ENCODE measurements at regions not wholly inside any gene's neighbourhood (a gene's known extent, or its start where the extent isn't known, plus 50 kb on each side); places are given as distances from the start of the nearest gene placed in this dataset.
"Not testable (repeated sequence)": the region's sequence is repeated elsewhere in the genome, so short reads cannot be mapped to it uniquely, and the experiment has no call there.

- no peak for DNase-seq
- H3K36me3 ChIP-seq (ENCODE audit: control insufficient read depth in 4 of 4, insufficient read depth in 4 of 4, low read length in 3 of 4), result no peaks in the 10 kb centered on the region
- H3K27ac ChIP-seq (ENCODE audit: insufficient read depth in 1 of 2, low read depth in 1 of 2, low read length in 2 of 2, poor library complexity in 1 of 2, severe bottlenecking in 2 of 2), result no peak overlapping the region
- ChIA-PET POLR2A (no interaction called here), CTCF (no interaction called here)
- no peaks in the 10 kb centered on the region for H3K4me1 ChIP-seq (ENCODE audit: control extremely low read depth in 1 of 4, control insufficient read depth in 4 of 4, insufficient read depth in 4 of 4, low read length in 3 of 4)
- 80% methylated on average over 1 of the region's 1 CpG for WGBS (ENCODE audit: insufficient coverage)
- H3K4me3 ChIP-seq (ENCODE audit: control insufficient read depth in 1 of 7, extremely low read depth in 1 of 7, insufficient read depth in 4 of 7, low read depth in 2 of 7, low read length in 6 of 7), result no peak overlapping the region
- no peaks in the 10 kb centered on the region for H3K9me3 ChIP-seq (ENCODE audit: control extremely low read depth in 1 of 5, control insufficient read depth in 4 of 5, insufficient read depth in 2 of 5, low read depth in 1 of 5, low read length in 4 of 5)
- no peaks in the 10 kb centered on the region for H3K27me3 ChIP-seq (replicated peaks in 2 of 5; ENCODE audit: control insufficient read depth in 4 of 5, insufficient read depth in 5 of 5, low read length in 4 of 5)
These were observed 151.6 kb downstream of the SEC23A start for GRCh38 chr14:38951451-38951850.

- WGBS (ENCODE audit: insufficient coverage), result 85% methylated on average over 3 of the region's 4 CpGs
- Histone ChIP-seq H3K27ac (ENCODE audit: insufficient read depth in 1 of 2, low read depth in 1 of 2, low read length in 2 of 2, poor library complexity in 1 of 2, severe bottlenecking in 2 of 2) (no peak overlapping the region), H3K36me3 (ENCODE audit: control insufficient read depth in 4 of 4, insufficient read depth in 4 of 4, low read length in 3 of 4) (no peaks in the 10 kb centered on the region), H3K27me3 (replicated peaks in 2 of 5; ENCODE audit: control insufficient read depth in 4 of 5, insufficient read depth in 5 of 5, low read length in 4 of 5) (no peaks in the 10 kb centered on the region), H3K4me1 (ENCODE audit: control extremely low read depth in 1 of 4, control insufficient read depth in 4 of 4, insufficient read depth in 4 of 4, low read length in 3 of 4) (no peaks in the 10 kb centered on the region), H3K9me3 (ENCODE audit: control extremely low read depth in 1 of 5, control insufficient read depth in 4 of 5, insufficient read depth in 2 of 5, low read depth in 1 of 5, low read length in 4 of 5) (no peaks in the 10 kb centered on the region), H3K4me3 (ENCODE audit: control insufficient read depth in 1 of 7, extremely low read depth in 1 of 7, insufficient read depth in 4 of 7, low read depth in 2 of 7, low read length in 6 of 7) (no peak overlapping the region)
- ChIA-PET POLR2A (no interaction called here), CTCF (no interaction called here)
- no peak for DNase-seq
These were observed 152.4 kb downstream of the SEC23A start for GRCh38 chr14:38950676-38951075.

- H3K9me3 ChIP-seq (ENCODE audit: control extremely low read depth in 1 of 5, control insufficient read depth in 4 of 5, insufficient read depth in 2 of 5, low read depth in 1 of 5, low read length in 4 of 5), result no peaks in the 10 kb centered on the region
- WGBS (ENCODE audit: insufficient coverage), result 100% methylated on average over 2 of the region's 6 CpGs
- ChIA-PET POLR2A (no interaction called here), CTCF (no interaction called here)
- H3K27me3 ChIP-seq (replicated peaks in 2 of 5; ENCODE audit: control insufficient read depth in 4 of 5, insufficient read depth in 5 of 5, low read length in 4 of 5), result no peaks in the 10 kb centered on the region
- DNase-seq, result no peak
- H3K36me3 ChIP-seq (ENCODE audit: control insufficient read depth in 4 of 4, insufficient read depth in 4 of 4, low read length in 3 of 4), result no peaks in the 10 kb centered on the region
- H3K4me1 ChIP-seq (ENCODE audit: control extremely low read depth in 1 of 4, control insufficient read depth in 4 of 4, insufficient read depth in 4 of 4, low read length in 3 of 4), result no peaks in the 10 kb centered on the region
- no peak overlapping the region for H3K27ac ChIP-seq (ENCODE audit: insufficient read depth in 1 of 2, low read depth in 1 of 2, low read length in 2 of 2, poor library complexity in 1 of 2, severe bottlenecking in 2 of 2)
- no peak overlapping the region for H3K4me3 ChIP-seq (ENCODE audit: control insufficient read depth in 1 of 7, extremely low read depth in 1 of 7, insufficient read depth in 4 of 7, low read depth in 2 of 7, low read length in 6 of 7)
These were observed 154.5 kb downstream of the SEC23A start for GRCh38 chr14:38948576-38948975.

- H3K27ac ChIP-seq (ENCODE audit: insufficient read depth in 1 of 2, low read depth in 1 of 2, low read length in 2 of 2, poor library complexity in 1 of 2, severe bottlenecking in 2 of 2), result no peak overlapping the region
- no CpG with 5 or more reads among the region's 1 CpG for WGBS (ENCODE audit: insufficient coverage)
- no peaks in the 10 kb centered on the region for H3K27me3 ChIP-seq (replicated peaks in 2 of 5; ENCODE audit: control insufficient read depth in 4 of 5, insufficient read depth in 5 of 5, low read length in 4 of 5)
- POLR2A ChIA-PET, result no interaction called here
- no peak for DNase-seq
- H3K4me1 ChIP-seq (ENCODE audit: control extremely low read depth in 1 of 4, control insufficient read depth in 4 of 4, insufficient read depth in 4 of 4, low read length in 3 of 4), result no peaks in the 10 kb centered on the region
- no peaks in the 10 kb centered on the region for H3K9me3 ChIP-seq (ENCODE audit: control extremely low read depth in 1 of 5, control insufficient read depth in 4 of 5, insufficient read depth in 2 of 5, low read depth in 1 of 5, low read length in 4 of 5)
- H3K36me3 ChIP-seq (ENCODE audit: control insufficient read depth in 4 of 4, insufficient read depth in 4 of 4, low read length in 3 of 4), result no peaks in the 10 kb centered on the region
- H3K4me3 ChIP-seq (ENCODE audit: control insufficient read depth in 1 of 7, extremely low read depth in 1 of 7, insufficient read depth in 4 of 7, low read depth in 2 of 7, low read length in 6 of 7), result no peak overlapping the region
- CTCF ChIA-PET, result no interaction called here
These were observed 154.9 kb downstream of the SEC23A start for GRCh38 chr14:38948171-38948570.

- no peak overlapping the region for H3K27ac ChIP-seq (ENCODE audit: insufficient read depth in 1 of 2, low read depth in 1 of 2, low read length in 2 of 2, poor library complexity in 1 of 2, severe bottlenecking in 2 of 2)
- no peaks in the 10 kb centered on the region for H3K4me1 ChIP-seq (ENCODE audit: control extremely low read depth in 1 of 4, control insufficient read depth in 4 of 4, insufficient read depth in 4 of 4, low read length in 3 of 4)
- no peaks in the 10 kb centered on the region for H3K36me3 ChIP-seq (ENCODE audit: control insufficient read depth in 4 of 4, insufficient read depth in 4 of 4, low read length in 3 of 4)
- 100% methylated on average over 1 of the region's 1 CpG for WGBS (ENCODE audit: insufficient coverage)
- H3K4me3 ChIP-seq (ENCODE audit: control insufficient read depth in 1 of 7, extremely low read depth in 1 of 7, insufficient read depth in 4 of 7, low read depth in 2 of 7, low read length in 6 of 7), result no peak overlapping the region
- ChIA-PET POLR2A (no interaction called here), CTCF (no interaction called here)
- H3K9me3 ChIP-seq (ENCODE audit: control extremely low read depth in 1 of 5, control insufficient read depth in 4 of 5, insufficient read depth in 2 of 5, low read depth in 1 of 5, low read length in 4 of 5), result no peaks in the 10 kb centered on the region
- no peak for DNase-seq
- no peaks in the 10 kb centered on the region for H3K27me3 ChIP-seq (replicated peaks in 2 of 5; ENCODE audit: control insufficient read depth in 4 of 5, insufficient read depth in 5 of 5, low read length in 4 of 5)
These were observed 155.7 kb downstream of the SEC23A start for GRCh38 chr14:38947343-38947742.

GRCh38 chr14:38944691-38945090 lies 158.3 kb downstream of the SEC23A start:
- Histone ChIP-seq H3K27me3 (replicated peaks in 2 of 5; ENCODE audit: control insufficient read depth in 4 of 5, insufficient read depth in 5 of 5, low read length in 4 of 5) (no peaks in the 10 kb centered on the region), H3K4me1 (ENCODE audit: control extremely low read depth in 1 of 4, control insufficient read depth in 4 of 4, insufficient read depth in 4 of 4, low read length in 3 of 4) (no peaks in the 10 kb centered on the region), H3K9me3 (ENCODE audit: control extremely low read depth in 1 of 5, control insufficient read depth in 4 of 5, insufficient read depth in 2 of 5, low read depth in 1 of 5, low read length in 4 of 5) (no peaks in the 10 kb centered on the region), H3K27ac (ENCODE audit: insufficient read depth in 1 of 2, low read depth in 1 of 2, low read length in 2 of 2, poor library complexity in 1 of 2, severe bottlenecking in 2 of 2) (no peak overlapping the region), H3K4me3 (ENCODE audit: control insufficient read depth in 1 of 7, extremely low read depth in 1 of 7, insufficient read depth in 4 of 7, low read depth in 2 of 7, low read length in 6 of 7) (no peak overlapping the region), H3K36me3 (ENCODE audit: control insufficient read depth in 4 of 4, insufficient read depth in 4 of 4, low read length in 3 of 4) (no peaks in the 10 kb centered on the region)
- ChIA-PET CTCF (interaction anchor here (1.1 kb wide), 1 partner anchor 54 kb away, joined by 3 read pairs; no protein-coding TSS in a partner anchor), POLR2A (no interaction called here)
- no peak for DNase-seq
- WGBS (ENCODE audit: insufficient coverage), result 92% methylated on average over 2 of the region's 3 CpGs

- CTCF ChIA-PET, result no interaction called here
- 100% methylated on average over 2 of the region's 4 CpGs for WGBS (ENCODE audit: insufficient coverage)
These were observed 161.5 kb downstream of the SEC23A start for GRCh38 chr14:38941488-38941887.

GRCh38 chr14:38932653-38933000 lies 170.4 kb downstream of the SEC23A start:
- POLR2A ChIA-PET; H3K4me1 ChIP-seq (ENCODE audit: control extremely low read depth in 1 of 4, control insufficient read depth in 4 of 4, insufficient read depth in 4 of 4, low read length in 3 of 4); CTCF ChIA-PET; H3K9me3 ChIP-seq (ENCODE audit: control extremely low read depth in 1 of 5, control insufficient read depth in 4 of 5, insufficient read depth in 2 of 5, low read depth in 1 of 5, low read length in 4 of 5); H3K27ac ChIP-seq (ENCODE audit: insufficient read depth in 1 of 2, low read depth in 1 of 2, low read length in 2 of 2, poor library complexity in 1 of 2, severe bottlenecking in 2 of 2); DNase-seq; H3K27me3 ChIP-seq (replicated peaks in 2 of 5; ENCODE audit: control insufficient read depth in 4 of 5, insufficient read depth in 5 of 5, low read length in 4 of 5); H3K4me3 ChIP-seq (ENCODE audit: control insufficient read depth in 1 of 7, extremely low read depth in 1 of 7, insufficient read depth in 4 of 7, low read depth in 2 of 7, low read length in 6 of 7); H3K36me3 ChIP-seq (ENCODE audit: control insufficient read depth in 4 of 4, insufficient read depth in 4 of 4, low read length in 3 of 4): not testable (repeated sequence)
- WGBS (ENCODE audit: insufficient coverage), result 100% methylated on average over 1 of the region's 3 CpGs

More at GRCh38 chr14:38941488-38941887, 161.5 kb downstream of the SEC23A start:
- Histone ChIP-seq H3K27me3 (replicated peaks in 2 of 5; ENCODE audit: control insufficient read depth in 4 of 5, insufficient read depth in 5 of 5, low read length in 4 of 5) (no peaks in the 10 kb centered on the region), H3K27ac (ENCODE audit: insufficient read depth in 1 of 2, low read depth in 1 of 2, low read length in 2 of 2, poor library complexity in 1 of 2, severe bottlenecking in 2 of 2) (no peak overlapping the region), H3K4me3 (ENCODE audit: control insufficient read depth in 1 of 7, extremely low read depth in 1 of 7, insufficient read depth in 4 of 7, low read depth in 2 of 7, low read length in 6 of 7) (no peak overlapping the region), H3K4me1 (ENCODE audit: control extremely low read depth in 1 of 4, control insufficient read depth in 4 of 4, insufficient read depth in 4 of 4, low read length in 3 of 4) (no peaks in the 10 kb centered on the region), H3K36me3 (ENCODE audit: control insufficient read depth in 4 of 4, insufficient read depth in 4 of 4, low read length in 3 of 4) (no peaks in the 10 kb centered on the region), H3K9me3 (ENCODE audit: control extremely low read depth in 1 of 5, control insufficient read depth in 4 of 5, insufficient read depth in 2 of 5, low read depth in 1 of 5, low read length in 4 of 5) (peaks cover 0 to under 1% (median 0%) of the 10 kb centered on the region in 5 experiments)
- no peak for DNase-seq
- POLR2A ChIA-PET, result no interaction called here
